Midbrain (tissue), 1 donor: ENCODE measurements at regions not wholly inside any gene's neighbourhood (a gene's known extent, or its start where the extent isn't known, plus 50 kb on each side); places are given as distances from the start of the nearest gene placed in this dataset.
A peak's percentile ranks its signal among the peaks of the same experiment; 100 is the strongest.
"Not testable (repeated sequence)": the region's sequence is repeated elsewhere in the genome, so short reads cannot be mapped to it uniquely, and the experiment has no call there.

ENCODE experiments used
- DNase-seq: peaks from one replicate; lab custom pipeline; 2025; lab: John Stamatoyannopoulos, UW

DNA sequence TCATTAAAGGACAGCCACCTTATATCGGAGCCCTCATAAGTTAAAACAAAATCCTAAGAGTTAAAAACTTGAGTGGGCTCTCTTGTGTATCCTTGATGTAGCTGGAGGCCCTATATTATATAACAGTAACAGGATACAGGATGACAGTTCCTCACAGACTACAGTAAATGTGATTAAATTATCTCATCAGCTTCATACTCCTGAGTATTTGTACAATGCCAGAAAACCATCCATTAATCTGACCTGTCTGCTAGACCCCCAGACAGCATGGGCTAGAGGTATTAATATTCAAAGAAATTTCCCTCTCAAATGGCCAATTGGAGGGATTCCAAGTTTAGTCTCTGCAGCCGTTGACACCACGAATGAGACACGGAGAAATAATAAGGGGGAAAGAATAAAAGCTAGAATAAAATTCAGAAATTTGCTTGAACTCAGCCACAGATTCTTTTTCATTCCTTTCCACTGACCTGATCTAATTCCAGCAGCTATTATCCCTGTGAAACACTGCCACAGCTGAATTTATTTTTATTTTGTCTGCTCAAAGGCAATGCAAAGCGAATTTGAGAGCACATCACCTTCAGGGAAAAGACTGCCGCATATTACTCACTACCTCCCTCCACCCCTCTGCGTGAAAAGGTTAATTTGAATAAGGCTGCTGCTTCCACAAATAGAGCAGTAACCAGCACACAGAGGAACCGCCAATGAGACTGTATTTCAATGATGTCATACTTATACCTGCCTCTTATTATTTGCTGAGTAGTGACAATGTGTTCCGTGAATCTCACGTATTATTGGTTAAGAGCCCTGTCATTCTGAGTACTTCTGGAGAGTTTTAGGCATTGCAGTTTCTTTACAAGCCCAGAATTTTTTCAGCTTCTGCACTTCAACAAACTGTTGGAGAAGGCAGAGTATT is 155.9 kb upstream of the KLF12 start:
- peak; percentile 76 for DNase-seq

DNA sequence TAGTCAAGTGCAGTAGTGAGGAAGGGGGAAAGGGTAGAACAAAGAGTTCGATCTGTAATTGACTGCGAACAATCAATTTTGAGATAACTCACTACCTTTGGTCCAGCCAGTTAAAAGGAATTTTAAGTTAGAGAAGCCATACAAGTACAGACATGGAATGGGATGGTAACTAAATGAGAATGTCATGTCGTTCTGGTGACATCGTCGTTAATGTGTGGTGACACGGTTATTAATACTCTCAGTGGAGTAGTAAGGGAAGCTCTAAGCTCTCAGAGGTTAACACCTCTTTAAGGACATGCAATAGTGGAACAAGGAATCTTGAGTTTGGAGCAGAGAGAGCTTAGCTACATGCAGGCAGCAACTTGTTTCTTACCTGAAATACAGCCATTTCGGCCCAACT is 154.9 kb upstream of the KLF12 start:
- no peak for DNase-seq

DNA sequence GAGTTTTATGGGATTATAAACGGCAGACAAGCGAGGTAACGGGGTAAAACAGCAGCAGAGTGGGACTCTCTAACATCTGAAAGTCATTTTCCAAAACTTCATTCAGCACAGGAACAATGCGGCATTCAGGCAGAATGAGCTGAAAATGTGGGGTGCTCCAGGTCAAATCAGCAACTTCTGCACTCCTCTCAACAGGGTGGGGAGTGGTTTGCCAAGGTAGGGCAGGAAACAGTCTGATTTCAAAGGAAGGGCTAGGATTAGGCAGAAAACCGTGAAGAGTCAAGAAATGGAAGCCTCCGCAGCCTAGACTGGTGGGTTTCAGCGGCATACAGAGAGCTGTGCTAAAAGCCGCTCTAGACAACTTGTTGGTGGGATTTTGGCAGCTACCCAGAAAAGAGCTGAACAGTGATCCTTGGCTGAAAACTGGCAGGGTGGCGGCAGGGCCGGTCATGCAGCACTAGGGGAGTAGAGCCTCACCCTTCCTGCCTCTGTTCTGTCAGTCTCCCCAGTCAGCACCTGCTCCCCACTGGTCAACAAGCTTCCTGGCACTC is 154.2 kb upstream of the KLF12 start:
- DNase-seq: peak; percentile 67

- peak; percentile 83 for DNase-seq
Observed at GRCh38 chr13:74287724-74288169, 153.5 kb upstream of the KLF12 start.

- DNase-seq: no peak
Observed at GRCh38 chr13:74280795-74281490, 146.7 kb upstream of the KLF12 start.

DNA sequence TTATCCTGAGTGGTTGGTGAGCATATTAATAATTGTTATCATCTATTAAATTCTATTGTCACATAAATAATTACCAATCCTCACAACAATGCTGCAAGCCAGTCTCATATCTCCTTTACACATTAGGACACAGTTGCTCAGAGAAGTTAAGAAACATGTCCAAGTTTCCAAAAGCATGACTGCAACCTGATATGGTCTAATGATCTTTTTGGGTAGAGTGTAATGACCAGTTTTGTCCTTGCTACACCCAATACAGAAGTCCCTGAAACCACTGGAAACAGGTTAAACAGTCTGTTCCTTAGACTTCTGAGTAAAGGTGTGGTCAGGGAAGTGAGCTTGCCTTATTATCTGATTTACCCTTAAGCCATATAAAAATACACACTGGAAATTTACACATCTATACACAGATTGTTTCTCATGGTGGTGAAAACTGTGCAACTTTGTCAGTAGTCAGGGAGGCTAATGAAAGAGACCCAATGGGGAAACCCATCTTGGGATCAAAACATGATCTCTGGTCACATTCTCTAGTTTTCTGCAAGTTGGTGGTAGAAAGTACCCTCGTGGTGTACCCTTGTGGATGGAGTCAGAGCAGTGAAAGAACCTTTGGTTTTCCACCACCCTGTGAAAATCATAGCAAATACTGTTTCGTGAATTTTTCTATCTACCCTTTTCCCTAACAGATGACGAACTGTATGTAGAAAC is 146.0 kb upstream of the KLF12 start:
- no peak for DNase-seq

DNA sequence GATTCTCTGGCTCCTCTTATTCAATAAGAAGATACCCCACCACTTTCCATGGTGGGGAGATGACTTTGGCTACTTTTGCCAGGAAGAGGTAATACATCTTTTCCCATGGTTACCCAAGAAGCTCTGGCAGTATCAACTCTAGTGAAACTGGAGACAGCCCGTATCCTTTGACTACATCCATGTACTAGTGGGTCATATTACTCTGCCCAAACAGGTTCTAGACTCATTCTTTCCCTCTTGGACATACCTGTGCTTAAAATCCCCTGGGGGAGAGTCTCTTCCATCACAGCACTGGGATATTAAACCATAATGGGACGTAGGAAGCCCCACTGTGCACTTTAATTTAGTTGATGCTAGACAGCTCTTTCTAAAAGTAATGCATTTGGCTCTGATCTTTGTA is 144.7 kb upstream of the KLF12 start:
- DNase-seq: no peak

DNA sequence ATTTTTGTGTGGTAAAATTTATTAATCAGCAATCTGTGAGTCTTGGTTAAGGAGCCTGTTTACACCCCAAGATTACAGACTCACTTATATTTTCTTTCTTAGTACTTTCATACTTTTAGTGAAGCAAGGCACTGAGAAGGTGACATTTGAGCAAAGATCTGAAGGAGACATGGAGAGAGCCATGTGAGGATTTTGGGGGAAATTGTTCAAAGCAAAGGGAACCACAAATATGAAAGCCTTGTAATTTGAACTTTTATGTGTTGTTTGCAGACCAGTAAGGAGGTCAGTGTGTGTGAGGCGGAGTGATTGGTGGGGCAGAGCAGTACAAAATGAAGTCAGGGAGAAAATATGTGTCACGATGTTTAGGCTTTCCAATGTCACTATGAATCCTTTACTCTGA is 140.7 kb upstream of the KLF12 start:
- DNase-seq: no peak

GRCh38 chr13:74273581-74273980 is 139.4 kb upstream of the KLF12 start:
- no peak for DNase-seq

- no peak for DNase-seq
Observed at GRCh38 chr13:74272826-74273225, 138.6 kb upstream of the KLF12 start.

DNA sequence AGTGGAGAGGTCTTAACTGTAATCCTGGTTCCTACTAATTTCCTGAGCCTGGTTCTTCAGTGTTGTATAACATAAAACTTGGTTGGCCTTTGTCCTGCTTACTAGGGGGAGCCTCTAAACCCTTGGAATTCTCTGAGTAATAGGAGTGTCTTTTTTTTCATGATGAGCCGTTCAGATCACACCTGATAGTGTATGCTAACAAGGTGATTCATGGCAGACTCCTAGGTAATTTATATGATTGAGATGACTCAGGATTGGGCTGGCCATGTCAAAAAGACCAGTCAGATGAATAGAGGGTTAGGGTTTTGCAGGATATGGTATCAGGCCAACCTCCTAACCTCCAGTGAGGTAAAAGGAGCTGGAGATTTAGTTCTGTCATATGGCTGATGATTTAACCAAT is 135.8 kb upstream of the KLF12 start:
- DNase-seq: no peak

GRCh38 chr13:74266861-74267260 is 132.7 kb upstream of the KLF12 start:
- no peak for DNase-seq

GRCh38 chr13:74266309-74266708 is 132.1 kb upstream of the KLF12 start:
- DNase-seq: no peak

- no peak for DNase-seq
Observed at GRCh38 chr13:74264333-74264732, 130.1 kb upstream of the KLF12 start.

DNA sequence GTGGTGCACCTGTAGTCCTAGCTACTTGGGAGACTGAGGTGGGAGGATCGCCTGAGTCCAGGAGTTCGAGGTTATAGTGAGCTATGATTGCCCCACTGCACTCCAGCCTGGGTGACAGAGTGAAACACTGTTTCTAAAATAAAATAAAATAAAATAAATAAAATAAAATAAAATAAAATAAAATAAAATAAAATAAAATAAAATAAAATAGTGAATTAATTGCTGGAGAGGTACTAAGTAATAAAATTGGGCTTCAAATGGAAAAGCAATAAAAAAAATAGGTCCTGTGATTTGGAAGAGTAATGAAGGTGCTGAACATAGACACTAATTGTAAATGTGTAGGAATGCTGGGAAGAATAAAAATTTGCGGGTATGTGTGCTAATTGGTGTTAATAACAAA is 126.2 kb upstream of the KLF12 start:
- DNase-seq: not testable (repeated sequence)

DNA sequence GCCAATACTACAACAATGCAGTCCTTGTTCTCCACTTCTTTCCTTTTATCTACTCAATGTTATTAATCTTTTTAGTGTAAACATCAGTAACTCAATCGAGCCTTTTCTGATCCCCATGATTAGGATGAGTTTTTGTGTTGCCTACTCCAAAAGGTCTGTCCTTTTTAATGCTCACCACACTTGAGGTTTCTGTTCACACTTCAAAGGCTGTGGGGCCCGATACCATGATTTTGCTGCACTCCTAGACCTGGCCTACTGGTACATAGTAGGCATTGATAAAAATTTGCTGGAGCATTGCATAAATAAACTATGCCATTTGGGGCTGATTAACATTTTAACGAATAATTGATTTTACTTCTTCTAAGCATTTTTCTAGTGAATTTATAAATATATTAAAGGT is 125.4 kb upstream of the KLF12 start:
- DNase-seq: no peak

- no peak for DNase-seq
Observed at GRCh38 chr13:74258961-74259360, 124.8 kb upstream of the KLF12 start.

GRCh38 chr13:74256969-74257368 is 122.8 kb upstream of the KLF12 start:
- DNase-seq: no peak

DNA sequence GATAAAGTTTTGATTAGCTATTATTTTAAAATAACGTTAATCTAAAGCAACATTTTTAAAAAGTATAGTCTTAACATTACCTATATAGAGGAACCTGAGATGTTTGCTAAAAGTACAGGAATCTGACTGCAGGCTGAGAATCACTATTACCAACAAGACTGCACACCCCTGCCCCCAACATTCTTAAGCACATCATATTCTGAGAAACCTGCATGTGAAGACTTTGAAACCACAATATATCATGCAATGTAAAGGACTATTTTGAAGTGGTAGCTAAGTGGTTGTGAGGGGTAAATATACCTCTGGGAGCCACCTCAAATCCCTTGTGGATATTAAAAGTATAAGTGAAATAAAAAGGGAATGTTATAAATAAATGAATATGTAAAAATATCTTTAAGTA is 119.0 kb upstream of the KLF12 start:
- DNase-seq: no peak

- no peak for DNase-seq
Observed at GRCh38 chr13:74251778-74252519, 117.7 kb upstream of the KLF12 start.

DNA sequence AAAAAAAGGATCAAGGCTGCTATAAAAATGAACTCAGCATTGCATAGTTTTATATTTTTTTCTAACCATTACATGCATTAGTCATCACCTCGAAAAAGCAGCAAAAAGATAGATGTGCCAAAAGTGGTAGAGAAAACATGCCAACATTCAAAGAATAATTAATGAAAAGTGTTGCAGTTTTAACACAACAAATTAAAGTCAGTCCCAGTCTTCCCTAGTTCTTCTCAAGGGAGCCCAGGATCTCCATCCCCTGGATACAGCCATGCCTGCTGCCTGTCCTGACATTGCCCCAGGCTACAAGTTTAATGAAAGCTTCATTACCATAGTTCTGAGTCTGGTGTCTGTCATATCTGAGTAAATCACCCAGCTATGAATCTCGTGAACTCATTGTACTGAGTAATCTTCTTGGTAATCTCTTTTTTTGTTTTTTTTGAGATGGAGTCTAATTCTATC is 116.6 kb upstream of the KLF12 start:
- DNase-seq: no peak

DNA sequence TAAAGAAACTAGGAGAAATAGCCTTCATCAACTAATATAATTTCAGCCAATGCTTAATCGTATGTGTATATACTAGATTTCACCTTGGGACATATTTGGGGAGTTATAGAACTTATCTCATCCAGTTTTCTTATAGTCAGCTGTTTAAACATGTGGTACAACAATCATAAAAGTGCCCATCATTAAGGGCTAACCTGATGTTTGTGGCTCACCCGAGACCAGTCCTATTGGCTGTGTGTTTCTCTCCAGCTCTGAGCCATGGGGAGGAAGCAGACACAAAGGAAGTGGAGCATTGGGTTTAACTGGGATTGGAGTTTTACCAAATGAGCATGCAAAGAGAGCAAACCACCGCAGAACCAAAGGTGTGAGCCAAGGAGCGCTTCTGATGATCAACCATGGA is 114.3 kb upstream of the KLF12 start:
- DNase-seq: no peak
